H1 (cell line): ENCODE measurements at regions not wholly inside any gene's neighbourhood (a gene's known extent, or its start where the extent isn't known, plus 50 kb on each side); places are given as distances from the start of the nearest gene placed in this dataset.
A peak's percentile ranks its signal among the peaks of the same experiment; 100 is the strongest.

Experiments
- CTCF ChIA-PET: fragments of 300-600 bp; sonication (Branson Sonifier 250); formaldehyde crosslinking; loops from one replicate; lab custom pipeline; 2021; ENCODE audit not compliant: partially characterized antibody; lab: Charles Lee
- POLR2A ChIA-PET: fragments of 300-600 bp; sonication (Branson Sonifier 250); formaldehyde crosslinking; loops from one replicate; lab custom pipeline; 2021; ENCODE audit warnings: inconsistent platforms; ENCODE audit not compliant: partially characterized antibody; lab: Charles Lee
- DNase-seq, 2 experiments: peaks; one replicate each; pipeline versions ENCODE4 v3.0.0 to v3.0.0-alpha.2; 2010 to 2022; ENCODE audit warnings: low spot score in 2 of 2, low read depth in 1 of 2, mixed read lengths in 1 of 2
- FAIRE-seq: peaks from 2 replicates; lab custom pipeline; 2011; peaks lifted over from hg19 to GRCh38; lab: Jason Lieb, UNC
- H2AFZ ChIP-seq: 2 replicates; pipeline ENCODE4 v1.8.1; 2012; ENCODE audit warnings: low read length, inconsistent platforms
- H2AK5ac ChIP-seq: 2 replicates; pipeline ENCODE4 v1.6.1; 2013; ENCODE audit warnings: low read depth, low read length
- H2BK120ac ChIP-seq: replicated peaks from 2 replicates; pipeline ENCODE3; 2013; ENCODE audit warnings: low read depth, low read length, inconsistent platforms
- H2BK12ac ChIP-seq: 2 replicates; pipeline ENCODE4 v1.6.1; 2013; ENCODE audit warnings: low read depth, low read length
- H2BK15ac ChIP-seq: 2 replicates; pipeline ENCODE4 v1.6.1; 2013; ENCODE audit warnings: low read length
- H2BK20ac ChIP-seq: 2 replicates; pipeline ENCODE4 v1.6.1; 2013; ENCODE audit warnings: low read length
- H2BK5ac ChIP-seq: 2 replicates; pipeline ENCODE4 v1.6.1; 2013; ENCODE audit warnings: low read depth, low read length
- H3K14ac ChIP-seq: 2 replicates; pipeline ENCODE4 v1.6.1; 2013; ENCODE audit warnings: inconsistent platforms; ENCODE audit not compliant: insufficient read length
- H3K18ac ChIP-seq: 2 replicates; pipeline ENCODE4 v1.6.1; 2013; ENCODE audit warnings: low read length; ENCODE audit errors: extremely low read depth
- H3K23ac ChIP-seq: 2 replicates; pipeline ENCODE4 v1.6.1; 2013; ENCODE audit warnings: inconsistent platforms; ENCODE audit not compliant: insufficient read length
- H3K23me2 ChIP-seq: 2 replicates; pipeline ENCODE4 v1.6.1; 2013; ENCODE audit warnings: low read depth, low read length
- H3K27ac ChIP-seq: 2 replicates; pipeline ENCODE4 v1.6.1; 2011; ENCODE audit warnings: low read depth, low read length, inconsistent platforms
- H3K27me3 ChIP-seq, 4 experiments: replicated peaks in 1 of 4; 1 replicate in 1 of 4; 2 replicates in 3 of 4; pipeline versions ENCODE4 v1.6.1 to v1.8.1; 2011 to 2013; ENCODE audit warnings: low read length in 3 of 4, mild to moderate bottlenecking in 3 of 4, inconsistent platforms in 2 of 4, mixed read lengths in 2 of 4, moderate library complexity in 1 of 4; ENCODE audit not compliant: control insufficient read depth in 3 of 4, insufficient read depth in 3 of 4; ENCODE audit errors: extremely low read depth in 1 of 4
- H3K36me3 ChIP-seq, 4 experiments: 2 replicates each; pipeline versions ENCODE4 v1.6.1 to v1.8.1; 2011 to 2013; ENCODE audit warnings: mild to moderate bottlenecking in 4 of 4, low read length in 3 of 4, moderate library complexity in 2 of 4, control low read depth in 1 of 4, inconsistent platforms in 1 of 4; ENCODE audit not compliant: insufficient read depth in 4 of 4, control insufficient read depth in 2 of 4
- H3K4ac ChIP-seq: replicated peaks from 2 replicates; pipeline ENCODE3; 2013; ENCODE audit warnings: low read length, low read depth, mixed read lengths, inconsistent platforms; ENCODE audit not compliant: insufficient read length
- H3K4me1 ChIP-seq, 4 experiments: replicated peaks in 1 of 4; 1 replicate in 1 of 4; 2 replicates in 3 of 4; pipeline versions ENCODE4 v1.6.1 to v1.8.1; 2011 to 2013; ENCODE audit warnings: low read length in 3 of 4, inconsistent platforms in 2 of 4, mixed read lengths in 1 of 4; ENCODE audit not compliant: insufficient read depth in 4 of 4, control insufficient read depth in 3 of 4
- H3K4me2 ChIP-seq, 2 experiments: 2 replicates each; pipeline versions ENCODE4 v1.6.1 to v1.8.1; 2011 to 2013; ENCODE audit warnings: low read depth in 2 of 2, low read length in 2 of 2, control low read depth in 1 of 2, inconsistent platforms in 1 of 2, mild to moderate bottlenecking in 1 of 2; ENCODE audit not compliant: insufficient read depth in 1 of 2
- H3K4me3 ChIP-seq, 4 experiments: fragments of 200-600, 300-600 bp in 1 of 4; sonication (generic), shearing (Covaris generic), sonication (Bioruptor Twin) in 1 of 4; 2 replicates each; pipeline versions ENCODE4 v1.5.1 to v1.8.1; 2011 to 2016; ENCODE audit warnings: low read length in 4 of 4, low read depth in 3 of 4, control low read depth in 2 of 4, inconsistent platforms in 2 of 4, mild to moderate bottlenecking in 2 of 4, mixed read lengths in 1 of 4, moderate library complexity in 1 of 4; ENCODE audit not compliant: insufficient read depth in 2 of 4; ENCODE audit errors: extremely low read depth in 1 of 4
- H3K56ac ChIP-seq: replicated peaks from 2 replicates; pipeline ENCODE3; 2013; ENCODE audit warnings: low read depth, mild to moderate bottlenecking, mixed read lengths, low read length, inconsistent platforms; ENCODE audit not compliant: insufficient read length
- H3K79me1 ChIP-seq: 2 replicates; pipeline ENCODE4 v1.6.1; 2013; ENCODE audit warnings: low read depth, low read length, control low read depth
- H3K79me2 ChIP-seq, 2 experiments: 2 replicates each; pipeline versions ENCODE4 v1.6.1 to v1.8.1; 2012 to 2013; ENCODE audit warnings: low read length in 2 of 2, mild to moderate bottlenecking in 2 of 2, inconsistent platforms in 1 of 2; ENCODE audit not compliant: insufficient read depth in 2 of 2, control insufficient read depth in 1 of 2
- H3K9ac ChIP-seq, 4 experiments: replicated peaks in 1 of 4; 1 replicate in 1 of 4; 2 replicates in 3 of 4; pipeline versions ENCODE4 v1.6.1 to v1.8.1; 2011 to 2013; ENCODE audit warnings: low read depth in 3 of 4, low read length in 3 of 4, control low read depth in 2 of 4, mild to moderate bottlenecking in 2 of 4, moderate library complexity in 2 of 4, inconsistent platforms in 1 of 4; ENCODE audit errors: extremely low read depth in 1 of 4
- H3K9me3 ChIP-seq, 2 experiments: 2 replicates each; pipeline versions ENCODE4 v1.6.1 to v1.8.1; 2012 to 2013; ENCODE audit warnings: mild to moderate bottlenecking in 2 of 2, moderate library complexity in 2 of 2, control low read depth in 1 of 2, inconsistent platforms in 1 of 2, low read depth in 1 of 2, low read length in 1 of 2, mixed read lengths in 1 of 2; ENCODE audit not compliant: insufficient read depth in 2 of 2
- H4K20me1 ChIP-seq, 2 experiments: replicated peaks in 1 of 2; 2 replicates each; pipeline versions ENCODE3 to v1.8.1; 2011 to 2013; ENCODE audit warnings: inconsistent platforms in 2 of 2, low read length in 2 of 2, mild to moderate bottlenecking in 1 of 2; ENCODE audit not compliant: insufficient read depth in 2 of 2, control insufficient read depth in 1 of 2
- H4K5ac ChIP-seq: 2 replicates; pipeline ENCODE4 v1.6.1; 2013; ENCODE audit warnings: low read length, low read depth, mixed read lengths, inconsistent platforms; ENCODE audit not compliant: insufficient read length
- H4K8ac ChIP-seq: 2 replicates; pipeline ENCODE4 v1.8.0; 2013; ENCODE audit warnings: mild to moderate bottlenecking, moderate library complexity, low read length, inconsistent platforms; ENCODE audit not compliant: insufficient read depth; ENCODE audit errors: extremely low read depth
- H4K91ac ChIP-seq: replicated peaks from 2 replicates; pipeline ENCODE3; 2013; ENCODE audit warnings: low read length, mixed read lengths, inconsistent platforms; ENCODE audit not compliant: insufficient read length
- BACH1 ChIP-seq: IDR thresholded peaks from 2 replicates; pipeline ENCODE4 v1.6.1; 2012; ENCODE audit warnings: low read length, improper control_type of control experiment
- CTCF ChIP-seq, 3 experiments: IDR thresholded peaks; 1 replicate in 2 of 3; 2 replicates in 1 of 3; pipeline versions ENCODE4 v1.5.1 to v1.6.1; 2011; ENCODE audit warnings: low read length in 3 of 3, mild to moderate bottlenecking in 3 of 3, inconsistent platforms in 2 of 3, low read depth in 1 of 3, moderate library complexity in 1 of 3; ENCODE audit not compliant: insufficient read depth in 1 of 3; ENCODE audit errors: control extremely low read depth in 1 of 3
- RAD21 ChIP-seq, 2 experiments: IDR thresholded peaks in 1 of 2; conservative IDR thresholded peaks in 1 of 2; 2 replicates each; pipeline ENCODE4 v1.6.1; 2011; ENCODE audit warnings: low read depth in 2 of 2, low read length in 2 of 2, improper control_type of control experiment in 1 of 2, inconsistent platforms in 1 of 2, mild to moderate bottlenecking in 1 of 2, moderate library complexity in 1 of 2
- TEAD4 ChIP-seq: IDR thresholded peaks from 2 replicates; pipeline ENCODE4 v1.6.1; 2012; ENCODE audit warnings: low read depth, low read length, inconsistent platforms, mixed read lengths
- WGBS, 2 experiments: shearing (Covaris generic) in 1 of 2; methylation state at CpG; one replicate each; pipeline versions ENCODE4 v1.1.6 to v1.1.7; 2013 to 2015; ENCODE audit warnings: low lambda C conversion rate in 2 of 2, mixed read lengths in 2 of 2, inconsistent platforms in 1 of 2, low coverage in 1 of 2, missing lambda C conversion rate in 1 of 2; ENCODE audit not compliant: insufficient replicate concordance in 2 of 2, insufficient coverage in 1 of 2, insufficient read length in 1 of 2; ENCODE audit errors: extremely low coverage in 1 of 2, missing lambda C conversion rate in 1 of 2; 5-methylcytosine and 5-hydroxymethylcytosine counted together

- Histone ChIP-seq H2AK5ac (no peak overlapping the region), H3K4me1 (no peaks in the 10 kb centered on the region), H3K14ac (no peak overlapping the region), H3K79me2 (no peaks in the 10 kb centered on the region), H2BK12ac (no peak overlapping the region), H3K9me3 (no peaks in the 10 kb centered on the region), H2BK15ac (no peak overlapping the region), H3K79me1 (no peaks in the 10 kb centered on the region), H3K27me3 (no peaks in the 10 kb centered on the region), H4K5ac (no peak overlapping the region), H3K4me2 (no peak overlapping the region), H3K4ac (no peak overlapping the region), H3K36me3 (no peaks in the 10 kb centered on the region), H3K23me2 (no peaks in the 10 kb centered on the region), H3K56ac (no peak overlapping the region), H2BK20ac (no peak overlapping the region), H4K8ac (no peak overlapping the region), H3K27ac (no peak overlapping the region), H3K9ac (no peak overlapping the region), H2BK5ac (no peak overlapping the region), H3K18ac (no peak overlapping the region), H4K91ac (no peak overlapping the region), H2BK120ac (no peak overlapping the region), H2AFZ (no peak overlapping the region), H3K23ac (no peak overlapping the region), H4K20me1 (no peaks in the 10 kb centered on the region), H3K4me3 (no peak overlapping the region)
- ChIA-PET CTCF (interaction anchor here (0.6 to 5.0 kb wide), 54 partner anchors 10 to 1238 kb away, joined by 3 to 54 read pairs (median 4); no protein-coding TSS in a partner anchor), POLR2A (no interaction called here)
- TF ChIP-seq RAD21 (IDR thresholded peaks at IDR 0.05 in 1 of 2, conservative IDR thresholded peaks at IDR 0.05 in 1 of 2; ENCODE audit: low read depth in 2 of 2, low read length in 2 of 2), result peak; percentile 62 to 70
- peak in 2 of 3 experiments; percentile 54 to 73; a peak in 3 of 4 replicates for TF ChIP-seq CTCF (IDR thresholded peaks at IDR 0.05; ENCODE audit: control extremely low read depth in 1 of 3, insufficient read depth in 1 of 3, low read depth in 1 of 3, low read length in 3 of 3)
- TF ChIP-seq BACH1, result no peak
- peak; percentile 88 for TF ChIP-seq TEAD4
- DNase-seq (peak in 1 of 2 experiments; percentile 79), FAIRE-seq (peak; percentile 65)
- WGBS, 2 experiments, result 70% methylated on average over 5 of the region's 5 CpGs; no CpG with 5 or more reads in 1 of the 2 experiments
Measured at GRCh38 chr6:54717849-54718455, 128.6 kb upstream of the FAM83B start.
